ENCODE measurements at regions not wholly inside any gene's neighbourhood (a gene's known extent, or its start where the extent isn't known, plus 50 kb on each side); places are given as distances from the start of the nearest gene placed in this dataset.

- TF ChIP-seq CTCF (IDR thresholded peaks at IDR 0.05) (no peak), POLR2A (IDR thresholded peaks at IDR 0.05) (no peak)
These were observed 209.4 kb downstream of the DTWD2 start for GRCh38 chr5:118778941-118779340.

All from thyroid gland (tissue), 4 donors.